WTC11 (cell line): ENCODE measurements at regions not wholly inside any gene's neighbourhood (a gene's known extent, or its start where the extent isn't known, plus 50 kb on each side); places are given as distances from the start of the nearest gene placed in this dataset.
A peak's percentile ranks its signal among the peaks of the same experiment; 100 is the strongest.

ENCODE experiments used
- ATAC-seq: fragments of 200-7000 bp; cut with Tn5 transposase; 2 replicates; pipeline ENCODE4 v1.10.0; 2021; ENCODE audit warnings: mild to moderate bottlenecking, moderate library complexity
- CTCF ChIA-PET: fragments of 300-600 bp; sonication (Branson Sonifier 250); formaldehyde crosslinking; loops from one replicate; lab custom pipeline; 2021; ENCODE audit warnings: antibody characterized with exemption; lab: Charles Lee
- POLR2A ChIA-PET: fragments of 350-600 bp; sonication (Branson Sonifier 250); formaldehyde crosslinking; loops from one replicate; lab custom pipeline; 2021; ENCODE audit warnings: antibody characterized with exemption; lab: Charles Lee
- DNase-seq: peaks from one replicate; pipeline ENCODE4 v3.0.0; 2021; ENCODE audit warnings: low spot score
- H3K27ac Mint-ChIP-seq: 2 replicates; pipeline ENCODE4 v1.8.0; 2021; ENCODE audit warnings: mixed read lengths
- H3K27me3 Mint-ChIP-seq: 2 replicates; pipeline ENCODE4 v1.8.0; 2021; ENCODE audit warnings: low read depth, mild to moderate bottlenecking, moderate library complexity, mixed read lengths
- H3K36me3 Mint-ChIP-seq: 2 replicates; pipeline ENCODE4 v1.8.0; 2021; ENCODE audit warnings: mixed read lengths
- H3K4me1 Mint-ChIP-seq: 2 replicates; pipeline ENCODE4 v1.8.0; 2022; ENCODE audit warnings: mixed read lengths
- H3K4me3 Mint-ChIP-seq: 2 replicates; pipeline ENCODE4 v1.8.0; 2021; ENCODE audit warnings: mild to moderate bottlenecking, moderate library complexity, mixed read lengths
- H3K9me3 Mint-ChIP-seq: 2 replicates; pipeline ENCODE4 v1.8.0; 2021; ENCODE audit warnings: mixed read lengths
- CREB1 ChIP-seq: sonication (generic); formaldehyde crosslinking; IDR thresholded peaks from 2 replicates; pipeline ENCODE4 v1.8.0; 2023; ENCODE audit warnings: mild to moderate bottlenecking, missing genetic modification reagents
- ELF4 ChIP-seq: sonication (generic); formaldehyde crosslinking; IDR thresholded peaks from 2 replicates; pipeline ENCODE4 v1.8.1; 2022; ENCODE audit warnings: low read depth, mild to moderate bottlenecking, moderate library complexity, missing genetic modification reagents
- FOXK1 ChIP-seq: sonication (generic); formaldehyde crosslinking; IDR thresholded peaks from 2 replicates; pipeline ENCODE4 v1.8.0; 2022; ENCODE audit warnings: mild to moderate bottlenecking, moderate library complexity, missing genetic modification reagents
- GRHL2 ChIP-seq: fragments of 250-450 bp; sonication (Bioruptor Pico); IDR thresholded peaks from 2 replicates; pipeline ENCODE4 v1.8.0; 2022; ENCODE audit warnings: mild to moderate bottlenecking, moderate library complexity; ENCODE audit not compliant: insufficient replicate concordance, severe bottlenecking
- KAT7 ChIP-seq: sonication (generic); formaldehyde crosslinking; IDR thresholded peaks from 2 replicates; pipeline ENCODE4 v1.8.1; 2023; ENCODE audit warnings: missing genetic modification reagents, mild to moderate bottlenecking, borderline replicate concordance
- MAX ChIP-seq: sonication (generic); formaldehyde crosslinking; IDR thresholded peaks from 2 replicates; pipeline ENCODE4 v1.8.0; 2022; ENCODE audit warnings: mild to moderate bottlenecking, missing genetic modification reagents
- MXD4 ChIP-seq: fragments of 250-450 bp; sonication (Bioruptor Pico); IDR thresholded peaks from 2 replicates; pipeline ENCODE4 v1.8.0; 2021; ENCODE audit warnings: mild to moderate bottlenecking, moderate library complexity, borderline replicate concordance
- MYBL2 ChIP-seq: sonication (generic); formaldehyde crosslinking; IDR thresholded peaks from 2 replicates; pipeline ENCODE4 v1.8.1; 2023; ENCODE audit warnings: mild to moderate bottlenecking, moderate library complexity, missing genetic modification reagents
- NFATC4 ChIP-seq: fragments of 250-450 bp; sonication (Bioruptor Pico); IDR thresholded peaks from 2 replicates; pipeline ENCODE4 v1.9.0; 2021; ENCODE audit warnings: mild to moderate bottlenecking
- NFYB ChIP-seq: sonication (generic); formaldehyde crosslinking; conservative IDR thresholded peaks from 2 replicates; pipeline ENCODE4 v1.8.0; 2022; ENCODE audit warnings: low read depth, missing genetic modification reagents
- RORB ChIP-seq: fragments of 250-450 bp; sonication (Bioruptor Pico); IDR thresholded peaks from 2 replicates; pipeline ENCODE4 v1.9.0; 2021; ENCODE audit warnings: mild to moderate bottlenecking
- SMAD3 ChIP-seq: sonication (generic); formaldehyde crosslinking; IDR thresholded peaks from 2 replicates; pipeline ENCODE4 v1.8.0; 2022; ENCODE audit warnings: missing genetic modification reagents, mild to moderate bottlenecking, borderline replicate concordance
- SMAD4 ChIP-seq: sonication (generic); formaldehyde crosslinking; IDR thresholded peaks from 2 replicates; pipeline ENCODE4 v1.8.0; 2022; ENCODE audit warnings: mild to moderate bottlenecking, missing genetic modification reagents
- SOX15 ChIP-seq: fragments of 250-450 bp; sonication (Bioruptor Pico); IDR thresholded peaks from 2 replicates; pipeline ENCODE4 v1.9.0; 2021; ENCODE audit warnings: mild to moderate bottlenecking
- SP1 ChIP-seq: sonication (generic); formaldehyde crosslinking; conservative IDR thresholded peaks from 2 replicates; pipeline ENCODE4 v1.8.1; 2022; ENCODE audit warnings: missing genetic modification reagents
- STAT6 ChIP-seq: sonication (generic); formaldehyde crosslinking; conservative IDR thresholded peaks from 2 replicates; pipeline ENCODE4 v1.8.1; 2023; ENCODE audit warnings: mild to moderate bottlenecking, low read depth, missing genetic modification reagents, moderate library complexity
- TEAD4 ChIP-seq: sonication (generic); formaldehyde crosslinking; IDR thresholded peaks from 2 replicates; pipeline ENCODE4 v1.8.0; 2022; ENCODE audit warnings: mild to moderate bottlenecking, missing genetic modification reagents
- USF2 ChIP-seq: sonication (generic); formaldehyde crosslinking; IDR thresholded peaks from 2 replicates; pipeline ENCODE4 v1.8.1; 2023; ENCODE audit warnings: mild to moderate bottlenecking, missing genetic modification reagents, moderate library complexity
- ZBTB21 ChIP-seq: sonication (generic); formaldehyde crosslinking; IDR thresholded peaks from 2 replicates; pipeline ENCODE4 v1.8.1; 2023; ENCODE audit warnings: mild to moderate bottlenecking, missing genetic modification reagents, borderline replicate concordance
- ZNF263 ChIP-seq: sonication (generic); formaldehyde crosslinking; IDR thresholded peaks from 2 replicates; pipeline ENCODE4 v1.8.1; 2022; ENCODE audit warnings: low read depth, mild to moderate bottlenecking, moderate library complexity, missing genetic modification reagents
- ZNF416 ChIP-seq: fragments of 250-450 bp; sonication (Bioruptor Pico); IDR thresholded peaks from 2 replicates; pipeline ENCODE4 v1.9.0; 2021; ENCODE audit warnings: mild to moderate bottlenecking, inconsistent platforms
- ZNF425 ChIP-seq: fragments of 250-450 bp; sonication (Bioruptor Pico); conservative IDR thresholded peaks from 2 replicates; pipeline ENCODE4 v1.9.0; 2021; ENCODE audit warnings: mild to moderate bottlenecking
- ZNF512 ChIP-seq: sonication (generic); formaldehyde crosslinking; IDR thresholded peaks from 2 replicates; pipeline ENCODE4 v1.8.1; 2022; ENCODE audit warnings: missing genetic modification reagents, borderline replicate concordance
- ZSCAN18 ChIP-seq: fragments of 250-450 bp; sonication (Bioruptor Pico); IDR thresholded peaks from 2 replicates; pipeline ENCODE4 v2.1.2; 2022; ENCODE audit warnings: mild to moderate bottlenecking, moderate library complexity

- DNase-seq (no peak), ATAC-seq (no peak)
- ChIA-PET CTCF (no interaction called here), POLR2A (no interaction called here)
- no peak overlapping the region for H3K4me3 Mint-ChIP-seq
- H3K4me1 Mint-ChIP-seq = peaks cover under 1% of the 10 kb centered on the region
- H3K9me3 Mint-ChIP-seq = peaks cover 28% of the 10 kb centered on the region
- H3K36me3 Mint-ChIP-seq = peaks cover 13% of the 10 kb centered on the region
- no peak for TF ChIP-seq MYBL2
- TF ChIP-seq USF2 = no peak
- no peak for TF ChIP-seq SMAD4 (CRISPR knock-in tag)
- no peak for TF ChIP-seq FOXK1 (CRISPR knock-in tag)
- no peak for TF ChIP-seq GRHL2 (CRISPR knock-in tag)
- no peak for TF ChIP-seq ELF4 (CRISPR knock-in tag)
- no peak for TF ChIP-seq NFATC4 (CRISPR knock-in tag)
- no peak for TF ChIP-seq STAT6
- no peak for TF ChIP-seq ZBTB21
- TF ChIP-seq ZNF263 (CRISPR knock-in tag) = no peak
- no peak for TF ChIP-seq ZSCAN18 (CRISPR knock-in tag)
- TF ChIP-seq ZNF416 (CRISPR knock-in tag) = no peak
- no peak for TF ChIP-seq SMAD3
- TF ChIP-seq KAT7 (CRISPR knock-in tag) = no peak
- no peak for TF ChIP-seq SOX15 (CRISPR knock-in tag)
- TF ChIP-seq NFYB = no peak
- TF ChIP-seq CREB1 (CRISPR knock-in tag) = no peak
- TF ChIP-seq MXD4 (CRISPR knock-in tag) = no peak
- TF ChIP-seq, all 79 proteins: peak for 0
- Mint-ChIP-seq H3K27me3 (peaks cover 4% of the 10 kb centered on the region; the same call in 1 of the 2 replicates), H3K27ac (no peak overlapping the region)
Observed at GRCh38 chr3:25335356-25335755, 92.7 kb upstream of the RARB start.

- CTCF ChIA-PET = no interaction called here
Observed at GRCh38 chr3:25338158-25338725, 89.8 kb upstream of the RARB start.

More at GRCh38 chr3:25338158-25338725, 89.8 kb upstream of the RARB start:
- H3K9me3 Mint-ChIP-seq = peaks cover 7% of the 10 kb centered on the region; the same call in 1 of the 2 replicates
- H3K27ac Mint-ChIP-seq = no peak overlapping the region
- H3K4me3 Mint-ChIP-seq = no peak overlapping the region
- TF ChIP-seq TEAD4 = no peak
- no peak for TF ChIP-seq SP1 (CRISPR knock-in tag)
- TF ChIP-seq ZNF512 = no peak
- TF ChIP-seq ZNF425 (CRISPR knock-in tag) = no peak
- TF ChIP-seq RORB (CRISPR knock-in tag) = peak; percentile 13; the same call in 1 of the 2 replicates
- no peak for TF ChIP-seq MAX (CRISPR knock-in tag)
- TF ChIP-seq, all 79 proteins: peak for 1
- Mint-ChIP-seq H3K27me3 (no peaks in the 10 kb centered on the region), H3K36me3 (no peaks in the 10 kb centered on the region), H3K4me1 (peaks cover 11% of the 10 kb centered on the region)
- DNase-seq (no peak), ATAC-seq (no peak)
- POLR2A ChIA-PET = no interaction called here
